Tibial nerve (tissue), 4 donors: ENCODE measurements at regions not wholly inside any gene's neighbourhood (a gene's known extent, or its start where the extent isn't known, plus 50 kb on each side); places are given as distances from the start of the nearest gene placed in this dataset.
"Not testable (repeated sequence)": the region's sequence is repeated elsewhere in the genome, so short reads cannot be mapped to it uniquely, and the experiment has no call there.

ENCODE experiments used
- DNase-seq, 2 donors: peaks; one replicate each; pipeline ENCODE4 v3.0.0-alpha.2; 2019; ENCODE audit warnings: low spot score in 2 of 2
- H3K27ac ChIP-seq, 4 donors: fragments of 200-600 bp; sonication (generic) in 3 of 4; one replicate each; pipeline ENCODE4 v1.5.1; 2017 to 2019; ENCODE audit warnings: mild to moderate bottlenecking in 1 of 4
- H3K27me3 ChIP-seq, 2 donors: fragments of 200-600 bp; sonication (generic) in 1 of 2; one replicate each; pipeline versions ENCODE4 v1.5.1 to v1.6.0; 2017 to 2019
- H3K36me3 ChIP-seq, 3 donors: fragments of 200-600 bp; sonication (generic); one replicate each; pipeline ENCODE4 v1.5.1; 2018 to 2019
- H3K4me1 ChIP-seq, 4 donors: fragments of 200-600 bp; sonication (generic) in 3 of 4; one replicate each; pipeline ENCODE4 v1.5.1; 2017 to 2019
- H3K4me3 ChIP-seq, 4 donors: fragments of 200-600 bp; sonication (generic) in 3 of 4; one replicate each; pipeline ENCODE4 v1.5.1; 2017 to 2019; ENCODE audit warnings: mild to moderate bottlenecking in 1 of 4, moderate library complexity in 1 of 4
- H3K9me3 ChIP-seq, 4 donors: fragments of 200-600 bp; sonication (generic) in 3 of 4; one replicate each; pipeline ENCODE4 v1.5.1; 2017 to 2019
- CTCF ChIP-seq, 5 experiments: fragments of 200-600 bp in 3 of 5; fragments of 450-650 bp in 2 of 5; sonication (generic) in 3 of 5; IDR thresholded peaks; one replicate each; pipeline ENCODE4 v1.5.1; 2016 to 2019; ENCODE audit warnings: antibody characterized with exemption in 5 of 5, mild to moderate bottlenecking in 3 of 5, moderate library complexity in 2 of 5
- EP300 ChIP-seq, 2 donors: sonication (generic); formaldehyde crosslinking; IDR thresholded peaks; one replicate each; pipeline ENCODE4 v1.6.1; 2017; ENCODE audit warnings: antibody characterized with exemption in 2 of 2, mild to moderate bottlenecking in 1 of 2
- POLR2A ChIP-seq, 2 donors: fragments of 450-650 bp; IDR thresholded peaks; one replicate each; pipeline ENCODE4 v1.6.1; 2017; ENCODE audit warnings: antibody characterized with exemption in 2 of 2, mild to moderate bottlenecking in 2 of 2, moderate library complexity in 2 of 2
- WGBS, 2 donors: methylation state at CpG; one replicate each; pipeline ENCODE4 v1.1.5; 2018; 5-methylcytosine and 5-hydroxymethylcytosine counted together

GRCh38 chr1:188615321-188615720, 1786.6 kb downstream of the PLA2G4A start:
- Histone ChIP-seq H3K9me3 (peaks cover 0 to 11% (median 5%) of the 10 kb centered on the region in 4 donors), H3K4me1 (no peaks in the 10 kb centered on the region), H3K27me3 (no peaks in the 10 kb centered on the region), H3K27ac (no peak overlapping the region), H3K36me3 (no peaks in the 10 kb centered on the region), H3K4me3 (no peak overlapping the region)
- WGBS, 2 donors: 46 to 96% methylated on average over 1 of the region's 1 CpG
- TF ChIP-seq POLR2A (IDR thresholded peaks at IDR 0.05): no peak
- no peak for TF ChIP-seq EP300 (IDR thresholded peaks at IDR 0.05)
- TF ChIP-seq CTCF (IDR thresholded peaks at IDR 0.05): no peak
- DNase-seq: no peak

- TF ChIP-seq CTCF (IDR thresholded peaks at IDR 0.05) (no peak), EP300 (IDR thresholded peaks at IDR 0.05) (no peak), POLR2A (IDR thresholded peaks at IDR 0.05) (no peak)
- 88 to 91% methylated on average over 4 of the region's 4 CpGs for WGBS, 2 donors
Observed at GRCh38 chr1:188620236-188620635, 1791.5 kb downstream of the PLA2G4A start.

GRCh38 chr1:188641566-188642211, 1812.9 kb downstream of the PLA2G4A start:
- Histone ChIP-seq H3K27ac (no peak overlapping the region), H3K36me3 (no peaks in the 10 kb centered on the region), H3K27me3 (no peaks in the 10 kb centered on the region), H3K4me1 (no peaks in the 10 kb centered on the region), H3K4me3 (no peak overlapping the region), H3K9me3 (no peaks in the 10 kb centered on the region)
- no peak for TF ChIP-seq POLR2A (IDR thresholded peaks at IDR 0.05)
- TF ChIP-seq EP300 (IDR thresholded peaks at IDR 0.05): no peak
- TF ChIP-seq CTCF (IDR thresholded peaks at IDR 0.05): no peak
- 53 to 59% methylated on average over 2 of the region's 2 CpGs for WGBS, 2 donors
- DNase-seq: no peak

More at GRCh38 chr1:188620236-188620635, 1791.5 kb downstream of the PLA2G4A start:
- Histone ChIP-seq H3K9me3 (peaks cover 0 to 4% (median 0%) of the 10 kb centered on the region in 4 donors), H3K27me3 (no peaks in the 10 kb centered on the region), H3K4me1 (no peaks in the 10 kb centered on the region), H3K27ac (no peak overlapping the region), H3K36me3 (no peaks in the 10 kb centered on the region), H3K4me3 (no peak overlapping the region)
- DNase-seq: no peak

GRCh38 chr1:188642704-188643103, 1814.0 kb downstream of the PLA2G4A start:
- TF ChIP-seq EP300 (IDR thresholded peaks at IDR 0.05): no peak
- H3K27ac ChIP-seq: no peak overlapping the region
- H3K27me3 ChIP-seq: no peaks in the 10 kb centered on the region
- no peaks in the 10 kb centered on the region for H3K36me3 ChIP-seq
- no peaks in the 10 kb centered on the region for H3K4me1 ChIP-seq
- 91 to 99% methylated on average over 5 of the region's 5 CpGs for WGBS, 2 donors
- H3K9me3 ChIP-seq: no peaks in the 10 kb centered on the region
- no peak for DNase-seq
- no peak overlapping the region for H3K4me3 ChIP-seq

GRCh38 chr1:188652678-188653077, 1823.9 kb downstream of the PLA2G4A start:
- DNase-seq: no peak
- H3K27me3 ChIP-seq: no peaks in the 10 kb centered on the region
- no peak for TF ChIP-seq POLR2A (IDR thresholded peaks at IDR 0.05)
- no peak for TF ChIP-seq CTCF (IDR thresholded peaks at IDR 0.05)
- no peak for TF ChIP-seq EP300 (IDR thresholded peaks at IDR 0.05)
- H3K4me3 ChIP-seq: no peak overlapping the region
- 34 to 38% methylated on average over 1 of the region's 1 CpG for WGBS, 2 donors
- H3K9me3 ChIP-seq: no peaks in the 10 kb centered on the region
- no peaks in the 10 kb centered on the region for H3K4me1 ChIP-seq
- no peak overlapping the region for H3K27ac ChIP-seq
- no peaks in the 10 kb centered on the region for H3K36me3 ChIP-seq

GRCh38 chr1:188655966-188656365, 1821.7 kb downstream of the BRINP3 start:
- not testable (repeated sequence) for H3K27ac ChIP-seq, H3K9me3 ChIP-seq, DNase-seq, H3K27me3 ChIP-seq, H3K4me1 ChIP-seq, H3K36me3 ChIP-seq, H3K4me3 ChIP-seq
- WGBS, 2 donors: 94 to 96% methylated on average over 16 of the region's 16 CpGs
